Keratinocyte (primary cell): ENCODE measurements at regions not wholly inside any gene's neighbourhood (a gene's known extent, or its start where the extent isn't known, plus 50 kb on each side); places are given as distances from the start of the nearest gene placed in this dataset.

ENCODE experiments used
- CTCF ChIP-seq, 3 experiments: IDR thresholded peaks in 1 of 3; conservative IDR thresholded peaks in 1 of 3; optimal IDR thresholded peaks in 1 of 3; 2 replicates in 2 of 3; 3 replicates in 1 of 3; pipeline versions ENCODE3 to v1.5.1; 2011; ENCODE audit warnings: low read length in 3 of 3, mild to moderate bottlenecking in 3 of 3, moderate library complexity in 2 of 3, control low read depth in 1 of 3, inconsistent platforms in 1 of 3; ENCODE audit not compliant: insufficient read depth in 2 of 3; ENCODE audit errors: extremely low read depth in 1 of 3
- EZH2 ChIP-seq: IDR thresholded peaks from one replicate; pipeline ENCODE4 v1.6.1; 2012; ENCODE audit warnings: inconsistent platforms, mild to moderate bottlenecking, low read length, moderate library complexity

GRCh38 chrX:21004835-21005234, 369.4 kb upstream of the CNKSR2 start:
- TF ChIP-seq EZH2 (no peak), CTCF (optimal IDR thresholded peaks at IDR 0.05 in 1 of 3, IDR thresholded peaks at IDR 0.05 in 1 of 3, conservative IDR thresholded peaks at IDR 0.05 in 1 of 3; ENCODE audit: extremely low read depth in 1 of 3, insufficient read depth in 2 of 3, low read length in 3 of 3) (no peak)
